H1 (cell line): ENCODE measurements at regions not wholly inside any gene's neighbourhood (a gene's known extent, or its start where the extent isn't known, plus 50 kb on each side); places are given as distances from the start of the nearest gene placed in this dataset.

Experiments used
- CTCF ChIA-PET: fragments of 300-600 bp; sonication (Branson Sonifier 250); formaldehyde crosslinking; loops from one replicate; lab custom pipeline; 2021; ENCODE audit not compliant: partially characterized antibody; lab: Charles Lee
- POLR2A ChIA-PET: fragments of 300-600 bp; sonication (Branson Sonifier 250); formaldehyde crosslinking; loops from one replicate; lab custom pipeline; 2021; ENCODE audit warnings: inconsistent platforms; ENCODE audit not compliant: partially characterized antibody; lab: Charles Lee
- DNase-seq, 2 experiments: peaks; one replicate each; pipeline versions ENCODE4 v3.0.0 to v3.0.0-alpha.2; 2010 to 2022; ENCODE audit warnings: low spot score in 2 of 2, low read depth in 1 of 2, mixed read lengths in 1 of 2
- FAIRE-seq: peaks from 2 replicates; lab custom pipeline; 2011; peaks lifted over from hg19 to GRCh38; lab: Jason Lieb, UNC
- H2AFZ ChIP-seq: 2 replicates; pipeline ENCODE4 v1.8.1; 2012; ENCODE audit warnings: low read length, inconsistent platforms
- H2AK5ac ChIP-seq: 2 replicates; pipeline ENCODE4 v1.6.1; 2013; ENCODE audit warnings: low read depth, low read length
- H2BK120ac ChIP-seq: replicated peaks from 2 replicates; pipeline ENCODE3; 2013; ENCODE audit warnings: low read depth, low read length, inconsistent platforms
- H2BK12ac ChIP-seq: 2 replicates; pipeline ENCODE4 v1.6.1; 2013; ENCODE audit warnings: low read depth, low read length
- H2BK15ac ChIP-seq: 2 replicates; pipeline ENCODE4 v1.6.1; 2013; ENCODE audit warnings: low read length
- H2BK20ac ChIP-seq: 2 replicates; pipeline ENCODE4 v1.6.1; 2013; ENCODE audit warnings: low read length
- H2BK5ac ChIP-seq: 2 replicates; pipeline ENCODE4 v1.6.1; 2013; ENCODE audit warnings: low read depth, low read length
- H3K14ac ChIP-seq: 2 replicates; pipeline ENCODE4 v1.6.1; 2013; ENCODE audit warnings: inconsistent platforms; ENCODE audit not compliant: insufficient read length
- H3K18ac ChIP-seq: 2 replicates; pipeline ENCODE4 v1.6.1; 2013; ENCODE audit warnings: low read length; ENCODE audit errors: extremely low read depth
- H3K23ac ChIP-seq: 2 replicates; pipeline ENCODE4 v1.6.1; 2013; ENCODE audit warnings: inconsistent platforms; ENCODE audit not compliant: insufficient read length
- H3K23me2 ChIP-seq: 2 replicates; pipeline ENCODE4 v1.6.1; 2013; ENCODE audit warnings: low read depth, low read length
- H3K27ac ChIP-seq: 2 replicates; pipeline ENCODE4 v1.6.1; 2011; ENCODE audit warnings: low read depth, low read length, inconsistent platforms
- H3K27me3 ChIP-seq, 4 experiments: replicated peaks in 1 of 4; 1 replicate in 1 of 4; 2 replicates in 3 of 4; pipeline versions ENCODE4 v1.6.1 to v1.8.1; 2011 to 2013; ENCODE audit warnings: low read length in 3 of 4, mild to moderate bottlenecking in 3 of 4, inconsistent platforms in 2 of 4, mixed read lengths in 2 of 4, moderate library complexity in 1 of 4; ENCODE audit not compliant: control insufficient read depth in 3 of 4, insufficient read depth in 3 of 4; ENCODE audit errors: extremely low read depth in 1 of 4
- H3K36me3 ChIP-seq, 4 experiments: 2 replicates each; pipeline versions ENCODE4 v1.6.1 to v1.8.1; 2011 to 2013; ENCODE audit warnings: mild to moderate bottlenecking in 4 of 4, low read length in 3 of 4, moderate library complexity in 2 of 4, control low read depth in 1 of 4, inconsistent platforms in 1 of 4; ENCODE audit not compliant: insufficient read depth in 4 of 4, control insufficient read depth in 2 of 4
- H3K4ac ChIP-seq: replicated peaks from 2 replicates; pipeline ENCODE3; 2013; ENCODE audit warnings: low read length, low read depth, mixed read lengths, inconsistent platforms; ENCODE audit not compliant: insufficient read length
- H3K4me1 ChIP-seq, 4 experiments: replicated peaks in 1 of 4; 1 replicate in 1 of 4; 2 replicates in 3 of 4; pipeline versions ENCODE4 v1.6.1 to v1.8.1; 2011 to 2013; ENCODE audit warnings: low read length in 3 of 4, inconsistent platforms in 2 of 4, mixed read lengths in 1 of 4; ENCODE audit not compliant: insufficient read depth in 4 of 4, control insufficient read depth in 3 of 4
- H3K4me2 ChIP-seq, 2 experiments: 2 replicates each; pipeline versions ENCODE4 v1.6.1 to v1.8.1; 2011 to 2013; ENCODE audit warnings: low read depth in 2 of 2, low read length in 2 of 2, control low read depth in 1 of 2, inconsistent platforms in 1 of 2, mild to moderate bottlenecking in 1 of 2; ENCODE audit not compliant: insufficient read depth in 1 of 2
- H3K4me3 ChIP-seq, 4 experiments: fragments of 200-600, 300-600 bp in 1 of 4; sonication (generic), shearing (Covaris generic), sonication (Bioruptor Twin) in 1 of 4; 2 replicates each; pipeline versions ENCODE4 v1.5.1 to v1.8.1; 2011 to 2016; ENCODE audit warnings: low read length in 4 of 4, low read depth in 3 of 4, control low read depth in 2 of 4, inconsistent platforms in 2 of 4, mild to moderate bottlenecking in 2 of 4, mixed read lengths in 1 of 4, moderate library complexity in 1 of 4; ENCODE audit not compliant: insufficient read depth in 2 of 4; ENCODE audit errors: extremely low read depth in 1 of 4
- H3K56ac ChIP-seq: replicated peaks from 2 replicates; pipeline ENCODE3; 2013; ENCODE audit warnings: low read depth, mild to moderate bottlenecking, mixed read lengths, low read length, inconsistent platforms; ENCODE audit not compliant: insufficient read length
- H3K79me1 ChIP-seq: 2 replicates; pipeline ENCODE4 v1.6.1; 2013; ENCODE audit warnings: low read depth, low read length, control low read depth
- H3K79me2 ChIP-seq, 2 experiments: 2 replicates each; pipeline versions ENCODE4 v1.6.1 to v1.8.1; 2012 to 2013; ENCODE audit warnings: low read length in 2 of 2, mild to moderate bottlenecking in 2 of 2, inconsistent platforms in 1 of 2; ENCODE audit not compliant: insufficient read depth in 2 of 2, control insufficient read depth in 1 of 2
- H3K9ac ChIP-seq, 4 experiments: replicated peaks in 1 of 4; 1 replicate in 1 of 4; 2 replicates in 3 of 4; pipeline versions ENCODE4 v1.6.1 to v1.8.1; 2011 to 2013; ENCODE audit warnings: low read depth in 3 of 4, low read length in 3 of 4, control low read depth in 2 of 4, mild to moderate bottlenecking in 2 of 4, moderate library complexity in 2 of 4, inconsistent platforms in 1 of 4; ENCODE audit errors: extremely low read depth in 1 of 4
- H3K9me3 ChIP-seq, 2 experiments: 2 replicates each; pipeline versions ENCODE4 v1.6.1 to v1.8.1; 2012 to 2013; ENCODE audit warnings: mild to moderate bottlenecking in 2 of 2, moderate library complexity in 2 of 2, control low read depth in 1 of 2, inconsistent platforms in 1 of 2, low read depth in 1 of 2, low read length in 1 of 2, mixed read lengths in 1 of 2; ENCODE audit not compliant: insufficient read depth in 2 of 2
- H4K20me1 ChIP-seq, 2 experiments: replicated peaks in 1 of 2; 2 replicates each; pipeline versions ENCODE3 to v1.8.1; 2011 to 2013; ENCODE audit warnings: inconsistent platforms in 2 of 2, low read length in 2 of 2, mild to moderate bottlenecking in 1 of 2; ENCODE audit not compliant: insufficient read depth in 2 of 2, control insufficient read depth in 1 of 2
- H4K5ac ChIP-seq: 2 replicates; pipeline ENCODE4 v1.6.1; 2013; ENCODE audit warnings: low read length, low read depth, mixed read lengths, inconsistent platforms; ENCODE audit not compliant: insufficient read length
- H4K8ac ChIP-seq: 2 replicates; pipeline ENCODE4 v1.8.0; 2013; ENCODE audit warnings: mild to moderate bottlenecking, moderate library complexity, low read length, inconsistent platforms; ENCODE audit not compliant: insufficient read depth; ENCODE audit errors: extremely low read depth
- H4K91ac ChIP-seq: replicated peaks from 2 replicates; pipeline ENCODE3; 2013; ENCODE audit warnings: low read length, mixed read lengths, inconsistent platforms; ENCODE audit not compliant: insufficient read length
- ASH2L ChIP-seq: fragments of 200-600, 300-600 bp; sonication (generic); IDR thresholded peaks from one replicate; pipeline ENCODE4 v1.7.1; 2017; ENCODE audit warnings: low read length
- ATF2 ChIP-seq: IDR thresholded peaks from 2 replicates; pipeline ENCODE4 v1.6.1; 2012; ENCODE audit warnings: low read length, inconsistent platforms
- BCL11A ChIP-seq, 2 experiments: IDR thresholded peaks; one replicate each; pipeline ENCODE4 v1.6.1; 2011; ENCODE audit warnings: low read depth in 2 of 2, low read length in 2 of 2, mild to moderate bottlenecking in 2 of 2
- CBX8 ChIP-seq: fragments of 300-800, 300-1000 bp; sonication (generic); IDR thresholded peaks from 2 replicates; pipeline ENCODE4 v1.7.1; 2016; ENCODE audit warnings: low read depth, low read length, borderline replicate concordance
- EZH2 ChIP-seq: fragments of 200-600 bp; sonication (generic); IDR thresholded peaks from 2 replicates; pipeline ENCODE4 v1.7.1; 2012; ENCODE audit warnings: low read depth, mild to moderate bottlenecking, moderate library complexity, low read length, inconsistent platforms; ENCODE audit not compliant: severe bottlenecking
- KDM5A ChIP-seq: fragments of 200-600 bp; IDR thresholded peaks from 2 replicates; pipeline ENCODE4 v1.7.1; 2012; ENCODE audit warnings: mild to moderate bottlenecking, low read length, inconsistent platforms, mixed read lengths
- MAX ChIP-seq: IDR thresholded peaks from 2 replicates; pipeline ENCODE4 v1.6.1; 2012; ENCODE audit warnings: inconsistent platforms
- POLR2AphosphoS5 ChIP-seq: IDR thresholded peaks from 2 replicates; pipeline ENCODE4 v1.6.1; 2011; ENCODE audit warnings: low read depth, low read length
- POU5F1 ChIP-seq: IDR thresholded peaks from 2 replicates; pipeline ENCODE4 v1.6.1; 2011; ENCODE audit warnings: low read depth, mild to moderate bottlenecking, low read length, moderate library complexity
- RFX5 ChIP-seq: IDR thresholded peaks from 2 replicates; pipeline ENCODE4 v1.6.1; 2011; ENCODE audit warnings: low read depth, low read length, improper control_type of control experiment, borderline replicate concordance
- RNF2 ChIP-seq: fragments of 200-900, 300-1000 bp; sonication (generic); IDR thresholded peaks from 2 replicates; pipeline ENCODE4 v1.7.1; 2016; ENCODE audit warnings: borderline replicate concordance, low read depth, mild to moderate bottlenecking, antibody characterized with exemption, low read length; ENCODE audit not compliant: poor library complexity, severe bottlenecking; ENCODE audit errors: missing control alignments
- TAF1 ChIP-seq: IDR thresholded peaks from 2 replicates; pipeline ENCODE4 v1.6.1; 2011; ENCODE audit warnings: mild to moderate bottlenecking, low read depth, low read length
- WGBS, 2 experiments: shearing (Covaris generic) in 1 of 2; methylation state at CpG; one replicate each; pipeline versions ENCODE4 v1.1.6 to v1.1.7; 2013 to 2015; ENCODE audit warnings: low lambda C conversion rate in 2 of 2, mixed read lengths in 2 of 2, inconsistent platforms in 1 of 2, low coverage in 1 of 2, missing lambda C conversion rate in 1 of 2; ENCODE audit not compliant: insufficient replicate concordance in 2 of 2, insufficient coverage in 1 of 2, insufficient read length in 1 of 2; ENCODE audit errors: extremely low coverage in 1 of 2, missing lambda C conversion rate in 1 of 2; 5-methylcytosine and 5-hydroxymethylcytosine counted together

DNA sequence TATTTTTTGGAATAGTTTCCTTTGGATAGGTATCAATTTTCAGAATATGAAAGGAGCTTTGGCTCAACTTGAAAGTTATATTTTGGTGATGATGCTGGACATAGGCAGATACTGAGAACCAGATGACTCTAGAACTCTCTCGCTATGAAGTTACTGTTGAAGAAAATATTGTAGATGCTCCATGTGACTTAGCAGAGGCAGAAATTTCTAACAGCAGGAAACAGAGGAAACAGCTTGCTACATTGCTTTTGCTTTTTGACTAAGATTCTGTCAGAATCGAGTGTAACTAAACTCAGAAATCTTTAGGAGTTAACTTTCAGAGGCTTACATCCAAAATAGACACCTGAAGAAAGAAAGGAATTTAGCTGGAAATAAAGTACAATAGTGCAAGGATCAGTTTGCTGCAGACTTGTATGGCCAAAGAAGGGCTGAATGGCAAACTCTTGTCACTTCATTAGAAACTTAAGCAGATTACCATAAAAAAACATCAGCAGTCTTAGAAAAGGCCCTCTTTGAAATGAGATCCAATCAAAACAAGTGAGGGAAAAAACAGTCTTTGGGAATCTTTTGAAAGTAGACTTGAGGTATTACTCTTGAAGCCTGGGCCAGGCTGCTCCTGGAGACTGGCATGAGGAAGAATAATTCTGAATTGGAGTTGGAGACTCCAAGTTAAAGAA lies 911.8 kb downstream of the FSCB start:
- no peak overlapping the region for H3K9ac ChIP-seq
- H3K14ac ChIP-seq: no peak overlapping the region
- no peak overlapping the region for H3K18ac ChIP-seq
- no peaks in the 10 kb centered on the region for H3K4me1 ChIP-seq
- CTCF ChIA-PET: interaction anchor here (0.7 kb wide), 1 partner anchor 54 kb away, joined by 3 read pairs; no protein-coding TSS in a partner anchor
- POLR2A ChIA-PET: no interaction called here
- H4K5ac ChIP-seq: no peak overlapping the region
- no peak overlapping the region for H2AK5ac ChIP-seq
- no peak overlapping the region for H2BK20ac ChIP-seq
- no peak overlapping the region for H2AFZ ChIP-seq
- no peak overlapping the region for H3K4ac ChIP-seq
- no peaks in the 10 kb centered on the region for H4K20me1 ChIP-seq
- H3K4me3 ChIP-seq: no peak overlapping the region
- H4K91ac ChIP-seq: no peak overlapping the region
- no peak overlapping the region for H4K8ac ChIP-seq
- no peaks in the 10 kb centered on the region for H3K23me2 ChIP-seq
- 67% methylated on average over 2 of the region's 2 CpGs; no CpG with 5 or more reads in 1 of the 2 experiments for WGBS, 2 experiments
- no peak overlapping the region for H2BK120ac ChIP-seq
- no peak for DNase-seq
- H2BK12ac ChIP-seq: no peak overlapping the region
- H3K27ac ChIP-seq: no peak overlapping the region
- H3K27me3 ChIP-seq: no peaks in the 10 kb centered on the region
- no peak for FAIRE-seq
- H3K36me3 ChIP-seq: no peaks in the 10 kb centered on the region
- H3K23ac ChIP-seq: no peak overlapping the region
- H3K4me2 ChIP-seq: no peak overlapping the region
- no peaks in the 10 kb centered on the region for H3K79me2 ChIP-seq
- H3K56ac ChIP-seq: no peak overlapping the region
- no peaks in the 10 kb centered on the region for H3K79me1 ChIP-seq
- H3K9me3 ChIP-seq: no peaks in the 10 kb centered on the region; a peak in 1 of 4 replicates
- no peak overlapping the region for H2BK15ac ChIP-seq
- H2BK5ac ChIP-seq: no peak overlapping the region
- TF ChIP-seq KDM5A: no peak
- no peak for TF ChIP-seq ASH2L
- TF ChIP-seq RNF2: no peak
- no peak for TF ChIP-seq BCL11A (IDR thresholded peaks at IDR 0.05; ENCODE audit: low read depth in 2 of 2, low read length in 2 of 2)
- no peak for TF ChIP-seq POLR2AphosphoS5
- TF ChIP-seq TAF1: no peak
- no peak for TF ChIP-seq RFX5
- no peak for TF ChIP-seq EZH2
- TF ChIP-seq POU5F1: no peak
- TF ChIP-seq CBX8: no peak
- no peak for TF ChIP-seq ATF2
- TF ChIP-seq MAX: no peak
